Spleen (tissue), 7 donors: ENCODE measurements at regions not wholly inside any gene's neighbourhood (a gene's known extent, or its start where the extent isn't known, plus 50 kb on each side); places are given as distances from the start of the nearest gene placed in this dataset.
"Not testable (repeated sequence)": the region's sequence is repeated elsewhere in the genome, so short reads cannot be mapped to it uniquely, and the experiment has no call there.

Experiments
- POLR2A ChIP-seq, 3 donors: fragments of 450-650 bp; IDR thresholded peaks; one replicate each; pipeline ENCODE4 v1.5.1; 2017; ENCODE audit warnings: antibody characterized with exemption in 3 of 3, mild to moderate bottlenecking in 1 of 3
- POLR2AphosphoS5 ChIP-seq, 3 donors: sonication (generic); formaldehyde crosslinking; IDR thresholded peaks; one replicate each; pipeline ENCODE4 v1.5.1; 2017; ENCODE audit warnings: antibody characterized with exemption in 3 of 3
- TF ChIP-seq, protein P1 (sequence below), 11 experiments: fragments of 200-600 bp in 7 of 11; fragments of 450-650 bp in 4 of 11; sonication (generic) in 4 of 11; IDR thresholded peaks in 8 of 11; conservative IDR thresholded peaks in 3 of 11; 1 replicate in 7 of 11; 2 replicates in 4 of 11; pipeline versions ENCODE4 v1.4.0 to v1.8.0; 2016 to 2021; ENCODE audit warnings: antibody characterized with exemption in 11 of 11, inconsistent platforms in 4 of 11, mild to moderate bottlenecking in 1 of 11
- donor health status: DM: no; HTN: no; CAD: no; lungs with moderate emphysema.
- donor health status: DM: no; HTN: no; CAD: no.
- donor health status: DM: no; HTN: no; CAD: no.

GRCh38 chrX:13186643-13187042, 133.2 kb downstream of the ATXN3L start:
- TF ChIP-seq, protein P1, sequence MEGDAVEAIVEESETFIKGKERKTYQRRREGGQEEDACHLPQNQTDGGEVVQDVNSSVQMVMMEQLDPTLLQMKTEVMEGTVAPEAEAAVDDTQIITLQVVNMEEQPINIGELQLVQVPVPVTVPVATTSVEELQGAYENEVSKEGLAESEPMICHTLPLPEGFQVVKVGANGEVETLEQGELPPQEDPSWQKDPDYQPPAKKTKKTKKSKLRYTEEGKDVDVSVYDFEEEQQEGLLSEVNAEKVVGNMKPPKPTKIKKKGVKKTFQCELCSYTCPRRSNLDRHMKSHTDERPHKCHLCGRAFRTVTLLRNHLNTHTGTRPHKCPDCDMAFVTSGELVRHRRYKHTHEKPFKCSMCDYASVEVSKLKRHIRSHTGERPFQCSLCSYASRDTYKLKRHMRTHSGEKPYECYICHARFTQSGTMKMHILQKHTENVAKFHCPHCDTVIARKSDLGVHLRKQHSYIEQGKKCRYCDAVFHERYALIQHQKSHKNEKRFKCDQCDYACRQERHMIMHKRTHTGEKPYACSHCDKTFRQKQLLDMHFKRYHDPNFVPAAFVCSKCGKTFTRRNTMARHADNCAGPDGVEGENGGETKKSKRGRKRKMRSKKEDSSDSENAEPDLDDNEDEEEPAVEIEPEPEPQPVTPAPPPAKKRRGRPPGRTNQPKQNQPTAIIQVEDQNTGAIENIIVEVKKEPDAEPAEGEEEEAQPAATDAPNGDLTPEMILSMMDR (IDR thresholded peaks at IDR 0.05 in 8 of 11, conservative IDR thresholded peaks at IDR 0.05 in 3 of 11), result not testable (repeated sequence)
- not testable (repeated sequence) for TF ChIP-seq POLR2A, POLR2AphosphoS5 (IDR thresholded peaks at IDR 0.05)
